ENCODE measurements at regions not wholly inside any gene's neighbourhood (a gene's known extent, or its start where the extent isn't known, plus 50 kb on each side); places are given as distances from the start of the nearest gene placed in this dataset.

- Histone ChIP-seq H3K4me1 (replicated peaks) (no peaks in the 10 kb centered on the region), H3K27ac (no peak overlapping the region), H3K4me3 (no peak overlapping the region), H3K27me3 (replicated peaks) (no peaks in the 10 kb centered on the region), H3K9me3 (replicated peaks) (no peaks in the 10 kb centered on the region), H3K36me3 (no peaks in the 10 kb centered on the region)
- DNase-seq (ENCODE audit: low read depth in 1 of 2, low spot score in 2 of 2), result no peak
These were observed 84.8 kb upstream of the HNRNPA3 start for GRCh38 chr2:177127821-177128220.

GRCh38 chr2:177129610-177130009 lies 83.0 kb upstream of the HNRNPA3 start:
- no peak overlapping the region for H3K4me3 ChIP-seq
- no peaks in the 10 kb centered on the region for H3K9me3 ChIP-seq (replicated peaks)
- H3K36me3 ChIP-seq, result no peaks in the 10 kb centered on the region
- no peaks in the 10 kb centered on the region for H3K27me3 ChIP-seq (replicated peaks)
- no peaks in the 10 kb centered on the region for H3K4me1 ChIP-seq (replicated peaks)
- H3K27ac ChIP-seq, result no peak overlapping the region
- no peak for DNase-seq (ENCODE audit: low read depth in 1 of 2, low spot score in 2 of 2)

- no peaks in the 10 kb centered on the region for H3K27me3 ChIP-seq (replicated peaks)
- H3K4me1 ChIP-seq (replicated peaks), result no peaks in the 10 kb centered on the region
- no peaks in the 10 kb centered on the region for H3K9me3 ChIP-seq (replicated peaks)
- no peak overlapping the region for H3K4me3 ChIP-seq
- no peak overlapping the region for H3K27ac ChIP-seq
- no peak for DNase-seq (ENCODE audit: low read depth in 1 of 2, low spot score in 2 of 2)
- no peaks in the 10 kb centered on the region for H3K36me3 ChIP-seq
These were observed 80.7 kb upstream of the HNRNPA3 start for GRCh38 chr2:177131858-177132257.

GRCh38 chr2:177138823-177139222 lies 73.8 kb upstream of the HNRNPA3 start:
- Histone ChIP-seq H3K9me3 (replicated peaks) (no peaks in the 10 kb centered on the region), H3K4me3 (no peak overlapping the region), H3K4me1 (replicated peaks) (no peaks in the 10 kb centered on the region), H3K36me3 (no peaks in the 10 kb centered on the region), H3K27ac (no peak overlapping the region), H3K27me3 (replicated peaks) (no peaks in the 10 kb centered on the region)
- no peak for DNase-seq (ENCODE audit: low read depth in 1 of 2, low spot score in 2 of 2)

- Histone ChIP-seq H3K36me3 (no peaks in the 10 kb centered on the region), H3K27me3 (replicated peaks) (no peaks in the 10 kb centered on the region), H3K9me3 (replicated peaks) (no peaks in the 10 kb centered on the region), H3K27ac (no peak overlapping the region), H3K4me3 (no peak overlapping the region), H3K4me1 (replicated peaks) (no peaks in the 10 kb centered on the region)
- DNase-seq (ENCODE audit: low read depth in 1 of 2, low spot score in 2 of 2), result no peak
These were observed 70.7 kb upstream of the HNRNPA3 start for GRCh38 chr2:177141866-177142265.

- no peak overlapping the region for H3K4me3 ChIP-seq
- H3K27ac ChIP-seq, result no peak overlapping the region
- no peaks in the 10 kb centered on the region; the same call in 1 of the 2 replicates for H3K4me1 ChIP-seq (replicated peaks)
- H3K27me3 ChIP-seq (replicated peaks), result no peaks in the 10 kb centered on the region
- H3K9me3 ChIP-seq (replicated peaks), result no peaks in the 10 kb centered on the region
- DNase-seq (ENCODE audit: low read depth in 1 of 2, low spot score in 2 of 2), result no peak
- no peaks in the 10 kb centered on the region for H3K36me3 ChIP-seq
These were observed 69.2 kb upstream of the HNRNPA3 start for GRCh38 chr2:177143444-177143843.

- Histone ChIP-seq H3K9me3 (replicated peaks) (no peaks in the 10 kb centered on the region), H3K27ac (no peak overlapping the region), H3K4me1 (replicated peaks) (no peaks in the 10 kb centered on the region; the same call in 1 of the 2 replicates), H3K4me3 (no peak overlapping the region), H3K27me3 (replicated peaks) (peaks cover 8% of the 10 kb centered on the region; the same call in 1 of the 2 replicates), H3K36me3 (no peaks in the 10 kb centered on the region)
- DNase-seq (ENCODE audit: low read depth in 1 of 2, low spot score in 2 of 2), result peak in 1 of 2 experiments; percentile 34
These were observed 65.4 kb upstream of the HNRNPA3 start for GRCh38 chr2:177147093-177147694.

- no peak for DNase-seq (ENCODE audit: low read depth in 1 of 2, low spot score in 2 of 2)
- H3K4me3 ChIP-seq, result no peak overlapping the region
- H3K27ac ChIP-seq, result no peak overlapping the region
- peaks cover 8% of the 10 kb centered on the region; the same call in 1 of the 2 replicates for H3K27me3 ChIP-seq (replicated peaks)
- no peaks in the 10 kb centered on the region for H3K36me3 ChIP-seq
- H3K9me3 ChIP-seq (replicated peaks), result no peaks in the 10 kb centered on the region
- H3K4me1 ChIP-seq (replicated peaks), result no peaks in the 10 kb centered on the region; the same call in 1 of the 2 replicates
These were observed 64.7 kb upstream of the HNRNPA3 start for GRCh38 chr2:177147834-177148445.

- Histone ChIP-seq H3K36me3 (no peaks in the 10 kb centered on the region), H3K27ac (no peak overlapping the region), H3K4me1 (replicated peaks) (no peaks in the 10 kb centered on the region; the same call in 1 of the 2 replicates), H3K27me3 (replicated peaks) (peaks cover 8% of the 10 kb centered on the region; the same call in 1 of the 2 replicates), H3K4me3 (peak overlapping the region; percentile 22), H3K9me3 (replicated peaks) (no peaks in the 10 kb centered on the region)
- DNase-seq (ENCODE audit: low read depth in 1 of 2, low spot score in 2 of 2), result peak; percentile 75 to 78
These were observed 64.0 kb upstream of the HNRNPA3 start for GRCh38 chr2:177148477-177149154.

GRCh38 chr2:177149155-177149503 lies 63.5 kb upstream of the HNRNPA3 start:
- no peaks in the 10 kb centered on the region for H3K36me3 ChIP-seq
- no peaks in the 10 kb centered on the region for H3K9me3 ChIP-seq (replicated peaks)
- no peaks in the 10 kb centered on the region; the same call in 1 of the 2 replicates for H3K4me1 ChIP-seq (replicated peaks)
- no peak for DNase-seq (ENCODE audit: low read depth in 1 of 2, low spot score in 2 of 2)
- no peak overlapping the region for H3K4me3 ChIP-seq
- no peak overlapping the region for H3K27ac ChIP-seq
- H3K27me3 ChIP-seq (replicated peaks), result peaks cover 8% of the 10 kb centered on the region; the same call in 1 of the 2 replicates

GRCh38 chr2:177153805-177154204 lies 58.8 kb upstream of the HNRNPA3 start:
- DNase-seq (ENCODE audit: low read depth in 1 of 2, low spot score in 2 of 2), result no peak
- H3K27me3 ChIP-seq (replicated peaks), result peaks cover 8% of the 10 kb centered on the region; the same call in 1 of the 2 replicates
- H3K36me3 ChIP-seq, result no peaks in the 10 kb centered on the region
- H3K4me1 ChIP-seq (replicated peaks), result no peaks in the 10 kb centered on the region; the same call in 1 of the 2 replicates
- no peak overlapping the region for H3K4me3 ChIP-seq
- no peaks in the 10 kb centered on the region for H3K9me3 ChIP-seq (replicated peaks)
- H3K27ac ChIP-seq, result no peak overlapping the region

GRCh38 chr2:177154809-177155208 lies 57.8 kb upstream of the HNRNPA3 start:
- no peaks in the 10 kb centered on the region for H3K4me1 ChIP-seq (replicated peaks)
- H3K4me3 ChIP-seq, result no peak overlapping the region
- no peak for DNase-seq (ENCODE audit: low read depth in 1 of 2, low spot score in 2 of 2)
- no peak overlapping the region for H3K27ac ChIP-seq
- no peaks in the 10 kb centered on the region for H3K9me3 ChIP-seq (replicated peaks)
- peaks cover 8% of the 10 kb centered on the region; the same call in 1 of the 2 replicates for H3K27me3 ChIP-seq (replicated peaks)
- no peaks in the 10 kb centered on the region for H3K36me3 ChIP-seq

GRCh38 chr2:177155631-177156030 lies 57.0 kb upstream of the HNRNPA3 start:
- no peak for DNase-seq (ENCODE audit: low read depth in 1 of 2, low spot score in 2 of 2)
- peaks cover under 1% of the 10 kb centered on the region; the same call in 1 of the 2 replicates for H3K27me3 ChIP-seq (replicated peaks)
- no peak overlapping the region for H3K4me3 ChIP-seq
- no peaks in the 10 kb centered on the region for H3K9me3 ChIP-seq (replicated peaks)
- no peak overlapping the region for H3K27ac ChIP-seq
- no peaks in the 10 kb centered on the region for H3K36me3 ChIP-seq
- no peaks in the 10 kb centered on the region for H3K4me1 ChIP-seq (replicated peaks)

All from SJSA1 (cell line).